ENCODE measurements at regions not wholly inside any gene's neighbourhood (a gene's known extent, or its start where the extent isn't known, plus 50 kb on each side); places are given as distances from the start of the nearest gene placed in this dataset.

GRCh38 chr6:87793315-87793714 is 91.3 kb upstream of the AKIRIN2 start:
- DNase-seq (ENCODE audit: extremely low spot score) = no peak
- ChIA-PET CTCF (no interaction called here), POLR2A (no interaction called here)
- TF ChIP-seq ARNT (IDR thresholded peaks at IDR 0.05) (no peak), NFRKB (IDR thresholded peaks at IDR 0.05) (no peak), ZNF384 (IDR thresholded peaks at IDR 0.05) (no peak), ELF4 (IDR thresholded peaks at IDR 0.05) (no peak), FOXK2 (IDR thresholded peaks at IDR 0.05) (no peak), TARDBP (IDR thresholded peaks at IDR 0.05) (no peak), BHLHE40 (IDR thresholded peaks at IDR 0.05; ENCODE audit: borderline replicate concordance) (no peak), SP1 (IDR thresholded peaks at IDR 0.05) (no peak), LEF1 (IDR thresholded peaks at IDR 0.05; ENCODE audit: borderline replicate concordance) (no peak), L3MBTL2 (conservative IDR thresholded peaks at IDR 0.05) (no peak), FOXM1 (IDR thresholded peaks at IDR 0.05; ENCODE audit: borderline replicate concordance) (no peak), HDGF (IDR thresholded peaks at IDR 0.05; ENCODE audit: borderline replicate concordance) (no peak), FOXA1 (IDR thresholded peaks at IDR 0.05) (no peak), SUZ12 (IDR thresholded peaks at IDR 0.05) (no peak)
- TF ChIP-seq, protein P1, sequence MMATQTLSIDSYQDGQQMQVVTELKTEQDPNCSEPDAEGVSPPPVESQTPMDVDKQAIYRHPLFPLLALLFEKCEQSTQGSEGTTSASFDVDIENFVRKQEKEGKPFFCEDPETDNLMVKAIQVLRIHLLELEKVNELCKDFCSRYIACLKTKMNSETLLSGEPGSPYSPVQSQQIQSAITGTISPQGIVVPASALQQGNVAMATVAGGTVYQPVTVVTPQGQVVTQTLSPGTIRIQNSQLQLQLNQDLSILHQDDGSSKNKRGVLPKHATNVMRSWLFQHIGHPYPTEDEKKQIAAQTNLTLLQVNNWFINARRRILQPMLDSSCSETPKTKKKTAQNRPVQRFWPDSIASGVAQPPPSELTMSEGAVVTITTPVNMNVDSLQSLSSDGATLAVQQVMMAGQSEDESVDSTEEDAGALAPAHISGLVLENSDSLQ (IDR thresholded peaks at IDR 0.05) = no peak

GRCh38 chr6:87791982-87792381 is 89.9 kb upstream of the AKIRIN2 start:
- TF ChIP-seq, protein P1 (IDR thresholded peaks at IDR 0.05) = no peak
- TF ChIP-seq FOXA1 (IDR thresholded peaks at IDR 0.05) = no peak
- no peak for TF ChIP-seq CTBP1 (IDR thresholded peaks at IDR 0.05; ENCODE audit: borderline replicate concordance)
- TF ChIP-seq HDGF (IDR thresholded peaks at IDR 0.05; ENCODE audit: borderline replicate concordance) = no peak
- no peak for TF ChIP-seq ELF4 (IDR thresholded peaks at IDR 0.05)
- TF ChIP-seq FOXM1 (IDR thresholded peaks at IDR 0.05; ENCODE audit: borderline replicate concordance) = no peak
- no peak for TF ChIP-seq SP1 (IDR thresholded peaks at IDR 0.05)
- no peak for TF ChIP-seq LEF1 (IDR thresholded peaks at IDR 0.05; ENCODE audit: borderline replicate concordance)
- no peak for TF ChIP-seq ZNF384 (IDR thresholded peaks at IDR 0.05)
- no peak for TF ChIP-seq SUZ12 (IDR thresholded peaks at IDR 0.05)
- no peak for TF ChIP-seq L3MBTL2 (conservative IDR thresholded peaks at IDR 0.05)
- no peak for DNase-seq (ENCODE audit: extremely low spot score)
- CTCF ChIA-PET = no interaction called here
- POLR2A ChIA-PET = interaction anchor here (1.2 kb wide), 1 partner anchor 90 kb away, joined by 4 read pairs; the partner anchor contains the start of gene AKIRIN2

DNA sequence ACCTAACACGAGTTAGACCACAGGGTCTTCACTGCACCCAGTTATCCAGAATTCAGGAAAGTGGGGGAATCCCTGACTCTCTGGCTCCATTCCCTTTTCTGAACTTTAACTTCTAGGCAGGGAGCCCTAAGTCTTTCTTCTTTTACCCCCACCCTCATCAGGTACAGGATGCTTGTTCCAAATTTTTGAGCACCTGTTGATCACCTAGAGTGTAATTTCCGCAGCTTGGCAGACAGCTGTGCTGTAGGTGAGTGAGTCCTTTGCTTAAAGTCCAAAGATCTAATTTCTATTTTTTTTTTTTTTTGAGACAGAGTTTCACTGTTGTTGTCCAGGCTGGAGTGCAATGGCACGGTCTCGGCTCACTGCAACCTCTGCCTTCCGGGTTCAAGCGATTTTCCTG is 89.5 kb upstream of the AKIRIN2 start:
- ChIA-PET CTCF (no interaction called here), POLR2A (interaction anchor here (1.2 kb wide), 1 partner anchor 90 kb away, joined by 4 read pairs; the partner anchor contains the start of gene AKIRIN2)

GRCh38 chr6:87791029-87791428 is 89.0 kb upstream of the AKIRIN2 start:
- ChIA-PET CTCF (no interaction called here), POLR2A (interaction anchor here (1.2 kb wide), 1 partner anchor 89 kb away, joined by 4 read pairs; the partner anchor contains the start of gene AKIRIN2)
- TF ChIP-seq LEF1 (IDR thresholded peaks at IDR 0.05; ENCODE audit: borderline replicate concordance) = no peak
- TF ChIP-seq ARNT (IDR thresholded peaks at IDR 0.05) = no peak
- TF ChIP-seq ELF4 (IDR thresholded peaks at IDR 0.05) = no peak
- TF ChIP-seq ZNF384 (IDR thresholded peaks at IDR 0.05) = no peak
- TF ChIP-seq FOXA1 (IDR thresholded peaks at IDR 0.05) = no peak
- DNase-seq (ENCODE audit: extremely low spot score) = no peak

More for the DNA sequence above, 89.5 kb upstream of the AKIRIN2 start:
- TF ChIP-seq SUZ12 (IDR thresholded peaks at IDR 0.05) = no peak
- TF ChIP-seq, protein P1 (IDR thresholded peaks at IDR 0.05) = no peak
- TF ChIP-seq CTBP1 (IDR thresholded peaks at IDR 0.05; ENCODE audit: borderline replicate concordance) = no peak
- TF ChIP-seq FOXM1 (IDR thresholded peaks at IDR 0.05; ENCODE audit: borderline replicate concordance) = no peak
- DNase-seq (ENCODE audit: extremely low spot score) = no peak

DNA sequence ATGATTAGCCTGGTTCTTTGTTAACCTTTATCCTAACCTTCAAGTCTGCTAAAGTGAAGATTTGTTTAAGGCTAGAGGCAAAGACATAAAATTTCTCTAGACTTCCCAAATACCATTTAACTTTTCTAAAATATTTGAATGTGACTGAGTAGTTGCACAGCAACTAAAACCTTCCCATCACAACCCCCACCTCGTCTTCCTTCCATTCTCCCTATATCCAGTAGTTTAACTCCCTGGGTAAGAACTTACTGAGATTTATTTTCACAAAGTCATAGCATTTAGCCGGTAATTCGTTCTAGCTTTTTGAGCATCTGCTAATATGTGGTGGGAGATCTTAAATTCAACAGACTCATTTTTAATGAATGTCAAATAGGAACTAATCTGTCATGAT is 87.9 kb upstream of the AKIRIN2 start:
- DNase-seq (ENCODE audit: extremely low spot score) = no peak
- CTCF ChIA-PET = no interaction called here
- POLR2A ChIA-PET = no interaction called here
- TF ChIP-seq LEF1 (IDR thresholded peaks at IDR 0.05; ENCODE audit: borderline replicate concordance) = no peak
- no peak for TF ChIP-seq TARDBP (IDR thresholded peaks at IDR 0.05)
- TF ChIP-seq FOXM1 (IDR thresholded peaks at IDR 0.05; ENCODE audit: borderline replicate concordance) = no peak
- TF ChIP-seq, protein P1 (IDR thresholded peaks at IDR 0.05) = no peak
- TF ChIP-seq ARNT (IDR thresholded peaks at IDR 0.05) = no peak
- no peak for TF ChIP-seq FOXK2 (IDR thresholded peaks at IDR 0.05)
- TF ChIP-seq SUZ12 (IDR thresholded peaks at IDR 0.05) = no peak
- no peak for TF ChIP-seq CTBP1 (IDR thresholded peaks at IDR 0.05; ENCODE audit: borderline replicate concordance)
- TF ChIP-seq FOXA1 (IDR thresholded peaks at IDR 0.05) = no peak
- no peak for TF ChIP-seq NFRKB (IDR thresholded peaks at IDR 0.05)

DNA sequence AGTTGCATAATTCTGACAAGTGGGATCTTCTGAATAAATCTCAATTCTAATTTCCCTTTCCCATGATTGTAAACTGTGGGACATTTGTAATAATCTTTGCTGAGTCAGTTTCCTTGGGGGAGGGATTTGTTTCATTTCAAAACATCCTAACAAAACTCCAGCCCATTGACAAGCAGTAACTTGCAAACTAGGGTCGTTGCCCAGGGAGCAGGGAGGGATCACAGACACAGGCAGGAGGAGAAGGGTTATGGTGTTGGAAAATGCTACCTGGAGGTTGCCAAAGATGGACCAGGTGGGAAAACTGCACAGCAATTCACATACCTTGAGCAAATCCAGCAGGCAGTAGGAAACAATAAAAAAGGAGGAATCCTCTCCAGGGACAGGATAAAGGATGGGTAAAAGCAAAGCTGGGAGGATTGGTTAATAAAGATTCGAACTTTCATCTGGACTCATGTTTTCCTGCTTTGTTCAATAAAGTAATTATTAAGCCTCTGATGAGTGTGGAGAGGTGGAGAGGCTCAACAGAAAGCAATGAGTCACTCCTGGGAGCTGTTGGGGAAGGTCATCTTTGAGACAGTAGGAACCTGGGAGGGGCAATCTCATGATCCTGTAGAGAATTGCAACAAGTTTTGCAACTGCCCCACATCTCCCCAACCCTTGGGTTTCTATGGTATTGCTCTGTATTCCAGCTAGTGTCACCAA is 87.3 kb upstream of the AKIRIN2 start:
- ChIA-PET POLR2A (no interaction called here), CTCF (no interaction called here)
- TF ChIP-seq HDGF (IDR thresholded peaks at IDR 0.05; ENCODE audit: borderline replicate concordance) (no peak), ELF4 (IDR thresholded peaks at IDR 0.05) (no peak), SUZ12 (IDR thresholded peaks at IDR 0.05) (no peak), LEF1 (IDR thresholded peaks at IDR 0.05; ENCODE audit: borderline replicate concordance) (no peak), ZNF384 (IDR thresholded peaks at IDR 0.05) (no peak), ARNT (IDR thresholded peaks at IDR 0.05) (no peak), FOXM1 (IDR thresholded peaks at IDR 0.05; ENCODE audit: borderline replicate concordance) (no peak), FOXK2 (IDR thresholded peaks at IDR 0.05) (no peak), CTBP1 (IDR thresholded peaks at IDR 0.05; ENCODE audit: borderline replicate concordance) (no peak)
- no peak for DNase-seq (ENCODE audit: extremely low spot score)

Measured in HEK293T (cell line).